HG02884 (cell line): ENCODE measurements at regions not wholly inside any gene's neighbourhood (a gene's known extent, or its start where the extent isn't known, plus 50 kb on each side); places are given as distances from the start of the nearest gene placed in this dataset.
"Not testable (repeated sequence)": the region's sequence is repeated elsewhere in the genome, so short reads cannot be mapped to it uniquely, and the experiment has no call there.

ENCODE experiments used
- ATAC-seq: cut with Tn5 transposase; IDR thresholded peaks from one replicate; pipeline ENCODE4 v1.9.1; 2021; ENCODE audit warnings: mild to moderate bottlenecking, moderate library complexity; ENCODE audit not compliant: unreplicated experiment

DNA sequence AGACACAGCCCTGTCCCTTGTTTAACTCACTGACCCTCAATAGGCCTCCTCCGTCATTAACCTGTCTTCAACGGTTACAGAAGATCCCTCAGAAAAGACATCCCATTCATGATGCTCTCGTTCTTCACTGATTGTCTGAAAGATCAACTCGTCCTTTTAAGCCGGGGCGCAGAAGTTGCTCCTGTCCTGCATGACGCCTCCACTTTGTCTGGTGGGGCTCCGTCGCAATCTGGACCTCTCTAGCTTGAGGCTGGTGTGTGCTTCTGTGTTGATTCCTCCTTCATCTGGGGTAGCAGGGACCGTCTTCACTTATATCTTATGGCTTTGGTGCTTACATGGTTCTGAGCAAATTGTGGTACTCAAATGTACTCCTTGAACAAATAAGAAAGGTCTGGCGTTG lies 766.0 kb upstream of the PCDH9 start:
- ATAC-seq, result no peak

GRCh38 chr13:67990868-67991267 lies 760.7 kb upstream of the PCDH9 start:
- no peak for ATAC-seq

DNA sequence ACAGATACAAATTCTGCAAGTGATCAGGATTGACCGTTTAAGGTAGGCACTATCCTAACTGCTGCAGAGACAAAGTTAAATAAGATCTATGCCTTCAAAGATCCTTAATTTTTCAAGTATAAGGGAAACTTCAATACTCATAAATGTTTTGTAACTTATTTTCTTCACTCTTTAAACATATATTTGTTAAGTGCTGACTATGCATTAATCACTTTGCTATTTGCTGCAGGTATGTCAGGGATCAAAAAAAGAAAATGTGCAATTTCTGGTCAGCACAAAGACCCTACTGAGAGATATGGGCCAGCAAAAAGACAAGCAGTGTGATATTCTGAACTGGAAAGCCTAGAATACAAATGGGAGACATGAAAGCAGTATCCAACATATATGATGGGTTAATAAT lies 756.1 kb upstream of the PCDH9 start:
- no peak for ATAC-seq

- ATAC-seq, result no peak
These were observed 746.9 kb upstream of the PCDH9 start for GRCh38 chr13:67977066-67977465.

DNA sequence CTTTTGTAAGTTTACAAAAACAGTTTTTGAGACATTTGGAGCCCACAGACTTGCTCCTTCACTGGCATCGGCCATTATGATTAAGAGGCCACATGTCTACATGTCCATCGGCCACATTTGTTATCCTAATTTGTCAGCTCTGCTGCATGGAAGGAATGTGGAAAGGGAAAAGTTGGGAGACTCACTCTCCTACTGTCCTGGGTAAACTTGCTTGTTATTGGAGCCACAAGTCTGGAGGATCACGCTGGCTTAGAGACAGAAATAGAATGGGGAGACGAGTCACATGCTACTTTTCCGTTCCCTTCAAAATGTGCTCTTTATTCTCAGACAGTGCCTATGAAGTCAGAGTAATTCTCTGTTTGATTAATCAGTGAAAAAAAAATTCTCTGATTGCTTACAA lies 741.2 kb upstream of the PCDH9 start:
- no peak for ATAC-seq

GRCh38 chr13:67967031-67967430 lies 736.9 kb upstream of the PCDH9 start:
- ATAC-seq, result no peak

GRCh38 chr13:67966065-67966464 lies 735.9 kb upstream of the PCDH9 start:
- no peak for ATAC-seq

GRCh38 chr13:67964986-67965385 lies 734.9 kb upstream of the PCDH9 start:
- no peak for ATAC-seq

DNA sequence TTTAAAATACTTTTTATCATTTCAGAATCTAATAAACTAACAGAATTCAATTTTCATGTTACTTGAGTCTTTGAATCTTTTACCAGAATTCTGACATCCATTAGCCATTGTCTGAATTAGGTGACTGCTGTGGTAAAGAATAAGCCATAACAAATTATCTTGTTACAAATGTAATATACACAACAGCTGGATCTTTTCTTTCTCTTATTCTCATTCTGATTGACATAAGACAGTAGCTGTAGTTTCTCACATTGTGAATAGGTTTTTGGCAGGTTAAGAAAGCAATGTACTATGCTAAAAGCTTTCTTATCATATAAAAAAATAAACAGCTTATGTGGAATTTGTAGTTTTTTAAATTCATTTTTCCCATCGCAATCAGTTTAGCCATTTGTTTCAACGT lies 734.0 kb upstream of the PCDH9 start:
- no peak for ATAC-seq

DNA sequence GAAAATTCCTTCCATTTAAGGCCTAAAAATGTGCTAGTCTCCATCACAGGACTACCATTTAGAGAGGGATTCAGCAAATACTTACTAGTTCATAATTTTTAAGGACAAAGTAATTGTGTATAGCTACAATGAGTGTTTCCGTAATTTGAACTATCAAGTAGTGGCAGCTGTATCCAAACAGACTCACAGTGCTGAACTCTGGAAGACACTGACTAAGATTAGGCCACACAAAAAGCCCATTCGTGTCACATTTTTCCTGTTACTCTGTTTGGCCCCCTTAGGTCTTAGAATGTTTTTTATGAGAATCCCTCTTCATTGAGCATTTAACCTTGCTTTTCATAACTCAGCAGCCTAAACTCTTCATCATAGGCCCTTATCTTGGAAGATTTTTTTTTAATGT lies 731.2 kb upstream of the PCDH9 start:
- ATAC-seq, result no peak

DNA sequence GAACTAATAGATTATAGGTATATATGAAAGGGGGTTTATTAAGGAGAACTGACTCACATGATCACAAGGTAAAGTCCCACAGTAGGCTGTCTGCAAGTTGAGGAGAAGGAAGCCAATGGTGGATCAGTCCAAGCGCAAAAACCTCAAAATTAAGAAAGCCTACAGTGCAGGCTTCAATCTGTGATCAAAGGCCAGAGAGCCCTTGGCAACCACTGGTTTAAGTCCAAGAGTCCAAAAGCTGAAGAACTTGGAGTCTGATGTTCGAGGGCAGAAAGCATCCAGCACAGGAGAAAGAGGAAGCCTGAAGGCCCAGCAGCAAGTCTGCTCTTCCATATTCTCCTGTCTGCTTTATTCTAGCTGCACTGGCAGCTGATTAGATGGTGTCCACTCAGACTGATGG lies 721.3 kb upstream of the PCDH9 start:
- ATAC-seq, result no peak

DNA sequence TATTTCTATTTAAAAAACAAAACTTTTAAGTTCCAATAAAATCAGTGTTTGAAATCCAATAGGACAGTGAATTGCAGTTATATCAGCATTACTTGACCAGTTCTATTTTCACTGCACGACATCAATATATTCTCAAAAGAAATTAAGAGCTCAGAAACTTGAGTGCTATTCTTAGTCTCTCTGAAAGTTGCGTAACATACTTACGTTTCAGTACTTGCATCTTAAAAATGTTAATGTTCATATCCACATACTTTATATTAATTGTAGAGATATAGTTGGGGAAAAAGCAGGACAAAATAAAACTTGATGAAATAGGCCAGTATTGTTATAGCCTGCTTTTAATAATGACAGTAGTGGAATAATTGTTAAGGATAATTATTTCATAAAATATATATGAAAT lies 720.5 kb upstream of the PCDH9 start:
- ATAC-seq, result no peak

DNA sequence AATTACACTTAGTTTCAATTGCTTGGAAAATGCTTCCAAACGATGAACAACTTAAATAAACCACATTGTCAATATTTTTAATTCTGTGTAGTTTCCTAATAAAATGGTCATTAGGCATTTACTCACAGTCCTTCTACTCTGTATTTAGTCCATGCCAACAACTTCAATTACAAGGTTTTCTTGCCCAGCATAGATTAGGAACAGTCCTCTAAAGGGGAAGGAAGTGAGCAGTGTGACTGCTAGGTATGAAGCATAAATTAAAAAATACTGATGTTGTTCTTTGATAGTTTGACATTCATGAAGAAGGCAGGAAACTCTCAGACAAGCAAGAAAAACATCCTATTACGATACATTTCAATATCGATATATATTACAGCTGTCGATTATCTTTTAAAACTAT lies 716.0 kb upstream of the PCDH9 start:
- ATAC-seq, result no peak

DNA sequence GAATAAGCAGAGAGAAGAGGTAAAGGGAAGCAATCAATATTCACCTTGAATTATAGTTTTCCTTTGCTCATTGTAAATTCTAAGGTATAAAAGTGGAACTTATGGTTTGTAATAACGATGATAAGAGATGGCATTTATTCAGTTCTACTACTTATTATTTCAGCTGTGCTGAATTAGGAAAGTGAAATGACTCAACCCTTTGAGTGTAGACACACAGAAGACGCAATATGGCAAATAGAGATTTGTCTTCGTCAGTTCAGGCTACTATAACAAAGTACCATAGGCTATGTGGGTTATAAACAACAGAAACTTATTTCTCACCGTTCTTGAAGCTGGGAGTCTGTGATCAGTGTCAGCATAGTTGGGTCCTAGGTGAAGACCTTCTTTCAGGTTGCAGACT lies 713.0 kb upstream of the PCDH9 start:
- ATAC-seq, result no peak

DNA sequence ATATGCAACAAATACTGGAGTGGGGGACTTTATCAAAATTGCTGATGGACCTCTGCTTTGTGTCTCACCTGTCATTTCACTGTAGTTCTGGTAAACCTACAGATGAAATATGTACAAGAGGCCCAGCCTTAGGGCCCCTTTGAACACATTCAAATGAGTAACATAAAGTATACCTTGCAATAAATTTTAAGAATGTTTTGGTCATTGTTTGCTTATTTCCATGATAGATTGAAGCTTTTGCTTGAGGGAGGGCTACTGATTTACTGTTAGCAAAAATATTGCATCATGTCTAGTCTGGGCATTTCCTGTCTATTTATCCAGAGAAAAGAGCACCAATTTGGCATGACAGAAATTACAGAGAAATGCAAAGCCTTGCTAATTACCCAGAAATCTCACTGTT lies 705.5 kb upstream of the PCDH9 start:
- ATAC-seq, result no peak

DNA sequence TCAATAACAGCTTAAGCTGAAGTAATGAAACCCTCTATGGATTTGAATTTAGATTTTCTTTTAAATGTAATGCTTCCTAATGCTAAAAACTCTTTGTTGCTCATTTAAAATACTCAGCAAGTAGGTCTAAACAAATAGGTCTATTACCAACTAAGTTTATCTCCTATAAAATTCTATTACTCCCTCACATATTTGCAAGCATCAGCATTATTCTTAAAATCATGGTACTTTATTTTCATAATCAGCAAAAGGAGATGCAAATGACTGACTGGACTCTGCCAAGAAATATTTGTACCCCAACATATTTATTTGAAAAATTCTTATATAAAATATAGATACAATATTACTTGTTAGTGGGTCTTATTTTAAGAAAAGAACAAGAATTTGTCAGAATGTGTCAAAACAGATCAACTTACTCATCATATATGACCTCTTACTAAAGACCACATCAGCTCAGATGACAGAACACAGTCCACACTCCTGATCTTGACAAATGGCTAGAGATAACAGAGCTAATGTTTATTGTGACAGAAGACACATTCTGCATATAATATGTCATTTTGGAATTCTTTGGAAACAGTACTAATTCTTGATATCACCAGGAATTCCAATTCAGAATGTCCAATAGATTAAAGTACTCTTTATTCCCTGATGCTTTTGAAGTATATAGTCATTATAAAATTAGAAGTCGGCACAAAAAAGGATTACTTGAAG lies 704.6 kb upstream of the PCDH9 start:
- ATAC-seq, result no peak

DNA sequence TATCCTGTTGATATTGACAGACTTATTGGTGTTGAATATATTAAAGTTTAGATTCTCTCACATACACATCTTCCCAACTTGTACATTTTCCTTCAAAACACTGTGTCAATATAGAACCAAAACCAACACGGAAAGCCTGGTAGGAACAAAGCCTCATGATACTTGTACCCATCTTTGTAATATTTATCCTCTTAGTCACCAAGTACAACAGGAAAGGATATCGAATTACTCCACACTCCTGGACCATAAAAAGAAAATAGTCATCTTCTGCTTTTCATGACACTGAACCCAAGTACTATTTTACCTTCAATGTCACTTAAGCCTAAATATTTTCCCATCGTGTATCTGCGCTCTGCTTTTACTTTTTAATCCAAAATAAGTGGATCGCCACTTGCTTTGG lies 702.9 kb upstream of the PCDH9 start:
- no peak for ATAC-seq

- no peak for ATAC-seq
These were observed 687.3 kb upstream of the PCDH9 start for GRCh38 chr13:67917291-67917987.

DNA sequence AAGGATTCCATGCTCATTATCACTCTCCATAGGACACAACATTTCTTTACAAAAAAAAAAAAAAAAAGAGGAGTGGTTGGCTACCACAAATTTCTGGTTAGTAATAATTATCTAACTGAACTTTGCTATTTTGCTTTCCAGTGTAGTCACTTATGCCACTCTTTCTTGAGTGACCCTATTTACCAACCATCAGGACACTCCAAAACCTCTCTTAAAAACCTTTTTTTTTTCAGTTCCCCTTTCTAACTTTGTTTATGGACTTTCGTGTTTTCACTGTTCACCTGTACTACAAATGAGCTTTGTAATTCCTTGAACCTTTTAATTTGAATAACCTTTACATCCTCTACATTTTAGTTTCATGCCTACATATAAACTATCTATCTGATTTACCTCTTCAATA lies 686.5 kb upstream of the PCDH9 start:
- no peak for ATAC-seq

GRCh38 chr13:67914535-67914934 lies 684.4 kb upstream of the PCDH9 start:
- ATAC-seq, result no peak

DNA sequence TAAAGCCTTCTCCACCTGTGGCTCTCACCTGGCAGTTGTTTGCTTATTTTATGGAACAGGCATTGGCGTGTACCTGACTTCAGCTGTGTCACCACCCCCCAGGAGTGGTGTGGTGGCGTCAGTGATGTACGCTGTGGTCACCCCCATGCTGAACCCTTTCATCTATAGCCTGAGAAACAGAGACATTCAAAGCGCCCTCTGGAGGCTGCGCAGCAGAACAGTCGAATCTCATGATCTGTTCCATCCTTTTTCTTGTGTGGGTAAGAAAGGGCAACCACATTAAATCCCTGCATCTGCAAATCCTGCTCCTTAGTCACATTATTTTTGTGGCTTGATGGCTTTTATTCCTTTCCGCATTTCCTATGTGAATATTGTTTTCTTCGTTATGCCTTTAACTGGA lies 672.8 kb upstream of the PCDH9 start:
- not testable (repeated sequence) for ATAC-seq

DNA sequence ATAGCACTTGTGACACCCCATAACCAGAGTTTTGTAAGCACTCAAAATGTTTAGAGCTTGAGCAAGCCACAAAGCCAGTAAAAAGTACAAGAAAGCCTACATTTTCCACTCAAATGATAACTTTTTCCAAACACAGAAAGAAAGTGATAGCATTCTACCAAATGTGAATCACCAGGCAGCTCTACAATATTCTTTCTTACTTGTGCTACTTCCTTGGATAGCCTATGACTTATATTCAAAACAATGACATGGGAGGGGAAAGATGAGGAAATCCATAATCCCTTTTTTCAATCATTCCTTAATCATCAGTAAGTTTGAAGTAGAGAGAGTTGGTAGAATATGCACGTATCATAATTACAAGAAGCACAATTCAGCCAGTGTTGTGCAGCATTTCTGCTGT lies 650.8 kb upstream of the PCDH9 start:
- no peak for ATAC-seq

DNA sequence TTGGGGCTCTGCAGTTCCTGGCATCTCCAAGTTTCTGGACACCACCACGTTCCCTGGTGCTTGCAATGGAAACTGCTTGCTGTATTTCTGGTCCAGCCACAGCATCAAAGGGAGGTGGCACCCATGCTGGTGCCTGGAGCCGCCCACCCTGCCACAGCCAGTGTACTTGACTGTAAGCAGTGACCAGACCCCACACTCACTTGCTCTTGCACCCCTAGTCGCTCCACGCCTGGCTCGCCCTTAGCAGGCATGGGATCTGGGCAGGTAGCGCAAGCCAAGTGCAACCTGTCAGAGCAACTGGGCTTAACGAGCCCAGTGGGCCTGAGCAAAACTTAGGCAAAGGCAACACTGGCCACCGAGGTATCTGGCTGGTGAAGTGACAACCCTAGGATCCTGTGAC lies 648.2 kb upstream of the PCDH9 start:
- no peak for ATAC-seq
